SKM-1 treated with dmso at 0.1 percent for 144 hours (cell line): ENCODE measurements at regions not wholly inside any gene's neighbourhood (a gene's known extent, or its start where the extent isn't known, plus 50 kb on each side); places are given as distances from the start of the nearest gene placed in this dataset.
A peak's percentile ranks its signal among the peaks of the same experiment; 100 is the strongest.

ENCODE experiments used
- DNase-seq: peaks from one replicate; lab custom pipeline; 2025; ENCODE audit not compliant: unreplicated experiment; lab: John Stamatoyannopoulos, UW

GRCh38 chr14:34138175-34138574 is 187.3 kb upstream of the EGLN3 start:
- DNase-seq: no peak

GRCh38 chr14:34137001-34137745 is 186.3 kb upstream of the EGLN3 start:
- DNase-seq: no peak

DNA sequence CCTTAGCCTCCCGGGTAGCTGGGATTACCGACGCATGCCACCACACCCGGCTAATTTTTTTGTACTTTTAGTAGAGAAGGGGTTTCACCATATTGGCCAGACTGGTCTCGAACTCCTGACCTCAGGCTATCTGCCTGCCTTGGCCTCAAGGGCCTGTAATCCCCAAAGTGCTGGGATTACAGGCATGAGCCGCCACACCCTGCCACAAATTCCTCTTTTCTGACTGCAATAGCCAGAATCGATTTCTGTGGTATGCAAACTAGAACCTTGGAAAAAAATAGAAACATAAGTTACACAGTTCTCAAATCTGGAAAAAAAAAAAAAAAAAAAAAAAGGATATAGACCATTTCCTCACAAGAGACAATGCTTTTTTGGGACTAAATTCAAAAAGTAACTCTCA is 184.6 kb upstream of the EGLN3 start:
- peak; percentile 17 for DNase-seq

DNA sequence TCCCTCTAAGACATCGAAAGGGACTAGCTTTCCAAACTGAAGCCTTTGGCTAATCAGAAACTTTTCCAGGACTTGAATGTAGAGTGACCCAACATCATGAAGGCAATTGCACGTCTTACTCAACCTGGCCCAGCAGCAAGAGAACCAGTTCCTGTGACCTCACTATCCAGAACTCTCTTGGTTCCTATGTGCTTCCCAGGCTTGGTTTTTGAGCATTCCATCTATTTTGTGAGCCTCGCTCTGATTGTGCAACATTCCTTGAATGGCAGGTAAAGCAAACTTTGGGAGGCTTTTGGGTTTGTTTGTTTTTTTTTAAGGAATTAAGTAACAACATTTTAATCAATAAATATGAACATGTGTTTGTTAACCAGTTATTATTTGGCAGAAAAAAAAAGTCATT is 183.6 kb upstream of the EGLN3 start:
- DNase-seq: no peak

DNA sequence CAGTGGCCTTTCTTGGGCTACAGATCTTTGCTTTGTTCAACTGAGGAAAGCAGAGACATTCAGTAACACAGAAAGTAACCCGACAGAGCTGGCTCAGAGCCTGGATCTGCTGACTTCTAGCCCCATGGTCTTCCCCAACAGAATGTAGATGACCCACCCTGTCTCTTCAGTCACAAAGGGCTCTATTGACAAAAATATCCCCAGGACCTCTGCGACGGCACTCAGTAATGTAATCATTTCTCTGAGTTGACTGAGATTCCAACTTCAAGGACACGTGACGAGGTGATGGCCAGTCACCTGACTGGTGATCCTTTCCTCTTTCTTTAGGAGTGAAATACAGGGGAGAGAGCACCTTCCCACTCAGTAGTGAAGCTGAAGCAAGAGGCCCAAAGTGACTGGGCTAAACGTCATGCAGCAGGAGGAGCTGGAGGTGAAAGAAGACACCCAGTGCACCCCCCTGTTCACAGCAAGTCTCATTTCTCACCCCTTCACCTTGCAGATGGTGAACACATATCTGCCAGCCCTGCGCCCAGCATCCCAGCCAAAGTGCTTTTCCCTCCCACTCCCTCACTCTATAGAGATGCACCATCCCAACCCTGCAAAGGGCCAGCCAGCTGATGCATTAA is 179.2 kb upstream of the EGLN3 start:
- no peak for DNase-seq

DNA sequence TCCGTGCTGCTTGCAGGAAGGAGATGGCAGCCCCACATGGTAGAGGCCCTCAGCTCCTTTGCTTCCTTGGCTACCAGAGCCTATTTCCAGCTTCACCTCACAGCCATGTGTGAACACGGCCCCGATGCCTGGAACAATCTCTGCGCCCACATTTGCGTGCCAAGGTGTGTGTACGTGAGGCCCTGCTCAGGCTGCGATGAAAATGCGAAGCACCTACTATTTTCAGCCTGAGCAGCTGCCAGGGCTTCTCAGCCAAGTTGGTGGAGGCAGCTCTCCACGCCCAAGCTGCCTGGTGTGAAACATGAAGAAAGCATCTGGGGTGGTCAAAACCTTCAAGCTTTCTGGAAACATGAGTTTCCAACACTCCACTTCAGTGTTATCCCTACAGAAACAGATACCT is 177.8 kb upstream of the EGLN3 start:
- DNase-seq: no peak

GRCh38 chr14:34126586-34126985 is 175.7 kb upstream of the EGLN3 start:
- no peak for DNase-seq

- DNase-seq: no peak
Measured at GRCh38 chr14:34124585-34124984, 173.7 kb upstream of the EGLN3 start.

- DNase-seq: no peak
Measured at GRCh38 chr14:34122650-34123049, 171.8 kb upstream of the EGLN3 start.

GRCh38 chr14:34122081-34122480 is 171.2 kb upstream of the EGLN3 start:
- no peak for DNase-seq

- no peak for DNase-seq
Measured at GRCh38 chr14:34120185-34120977, 169.5 kb upstream of the EGLN3 start.

GRCh38 chr14:34119107-34119858 is 168.4 kb upstream of the EGLN3 start:
- DNase-seq: no peak

GRCh38 chr14:34113991-34114390 is 163.1 kb upstream of the EGLN3 start:
- no peak for DNase-seq

GRCh38 chr14:34113005-34113511 is 162.2 kb upstream of the EGLN3 start:
- DNase-seq: no peak

DNA sequence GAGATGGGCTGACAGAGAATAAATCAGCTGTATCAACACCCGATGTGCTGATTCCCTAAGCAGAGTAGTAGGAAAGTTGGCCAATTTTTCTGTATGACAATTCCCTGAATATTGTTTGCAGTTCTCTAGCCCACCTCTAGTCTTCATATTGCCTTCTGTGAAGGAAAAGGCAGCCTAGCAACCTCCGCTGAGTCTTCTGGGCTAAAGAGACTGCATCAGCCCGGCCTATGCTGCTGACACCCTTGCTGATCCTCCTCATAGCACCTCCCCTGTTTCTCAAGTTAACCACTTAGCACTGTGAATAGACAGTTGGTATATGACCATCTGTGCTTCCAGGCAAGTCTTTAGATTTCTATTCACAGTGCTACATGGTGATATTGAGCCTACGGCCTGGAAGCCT is 161.1 kb upstream of the EGLN3 start:
- no peak for DNase-seq

GRCh38 chr14:34111505-34111904 is 160.6 kb upstream of the EGLN3 start:
- no peak for DNase-seq

- no peak for DNase-seq
Measured at GRCh38 chr14:34110531-34110930, 159.7 kb upstream of the EGLN3 start.

DNA sequence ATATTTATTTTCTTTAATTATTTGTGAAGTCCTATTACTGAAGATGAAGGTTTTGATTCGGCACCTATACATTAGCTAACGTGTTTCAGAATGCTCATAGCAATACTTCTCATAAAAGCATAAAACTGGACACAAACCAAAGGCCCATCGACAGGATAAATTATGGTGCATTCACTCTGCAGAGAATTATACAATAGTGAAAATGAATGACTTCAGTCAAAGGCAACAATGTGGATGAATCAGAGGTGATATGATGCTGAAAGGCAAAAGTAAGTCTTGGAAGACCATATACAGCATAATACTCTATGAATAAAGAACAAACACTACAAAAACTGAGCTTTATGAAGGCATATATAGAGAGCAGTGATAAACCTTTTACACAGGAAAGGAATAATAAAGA is 156.6 kb upstream of the EGLN3 start:
- no peak for DNase-seq

DNA sequence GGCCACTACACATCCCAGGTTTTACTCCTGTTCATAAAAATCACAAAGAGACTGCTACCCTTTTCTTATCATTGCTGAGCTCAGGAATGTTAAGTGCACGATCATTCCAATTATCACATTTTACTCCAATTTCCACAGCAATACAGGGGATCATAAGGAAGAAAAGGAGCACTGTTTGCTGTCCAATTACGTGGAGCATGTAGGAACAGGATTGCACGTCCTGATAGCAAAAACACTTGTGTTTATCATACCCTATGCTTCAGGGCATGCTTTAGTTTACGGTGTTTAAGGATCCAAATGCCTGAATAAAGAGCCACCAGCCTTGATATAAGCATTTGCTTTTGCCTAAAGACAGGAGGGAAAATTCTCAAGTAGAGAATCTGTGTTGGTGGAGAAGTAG is 155.4 kb upstream of the EGLN3 start:
- DNase-seq: no peak

DNA sequence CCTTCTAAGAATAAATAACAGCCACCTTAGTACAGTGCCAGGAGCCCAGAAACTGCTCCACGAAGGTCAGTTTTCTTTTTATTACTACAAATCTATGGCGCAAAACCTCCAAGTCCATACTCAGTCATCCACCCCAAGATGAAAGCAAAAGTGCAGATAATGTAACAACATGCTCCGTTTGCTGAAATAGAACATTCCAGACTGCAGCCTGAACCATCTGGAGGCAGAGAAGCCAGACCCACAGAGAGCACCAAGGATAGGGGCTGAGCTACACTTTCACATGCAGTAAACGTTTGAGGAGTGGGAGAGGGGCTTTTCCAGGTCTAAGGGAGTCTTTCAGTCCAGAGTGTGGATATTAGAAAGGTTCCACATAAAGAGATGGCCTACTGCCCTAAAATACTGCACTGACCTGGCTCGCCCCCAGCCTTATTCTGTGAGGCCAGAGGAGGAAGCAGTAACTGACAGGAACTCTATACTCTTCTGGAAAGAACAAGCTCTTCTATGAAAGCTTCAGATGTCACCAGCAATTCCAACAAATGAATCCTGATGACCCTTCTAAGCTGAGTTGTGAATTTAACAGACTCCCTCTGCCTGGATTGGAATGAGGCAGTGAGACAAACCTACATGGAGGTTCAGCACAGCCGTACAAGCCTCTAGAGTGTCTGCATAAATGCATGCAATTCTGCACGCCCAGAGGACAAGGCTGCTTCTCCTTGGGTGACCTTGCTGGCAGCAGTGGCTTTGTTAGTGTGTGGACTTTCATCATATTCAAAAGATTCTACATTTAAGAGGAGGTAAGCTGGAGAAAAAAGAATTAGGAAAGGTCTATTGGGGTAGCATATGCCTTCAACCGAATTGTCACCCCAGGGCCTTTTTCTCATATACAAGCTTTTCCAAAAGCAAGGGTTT is 153.9 kb upstream of the EGLN3 start:
- no peak for DNase-seq
